ENCODE measurements at regions not wholly inside any gene's neighbourhood (a gene's known extent, or its start where the extent isn't known, plus 50 kb on each side); places are given as distances from the start of the nearest gene placed in this dataset.
"Not testable (repeated sequence)": the region's sequence is repeated elsewhere in the genome, so short reads cannot be mapped to it uniquely, and the experiment has no call there.

- in situ Hi-C loops (cut with HindIII; ENCODE audit: low pct_ligation_motif_present, low sequenced_read_pairs) = no loop called here
- TF ChIP-seq, protein P1, sequence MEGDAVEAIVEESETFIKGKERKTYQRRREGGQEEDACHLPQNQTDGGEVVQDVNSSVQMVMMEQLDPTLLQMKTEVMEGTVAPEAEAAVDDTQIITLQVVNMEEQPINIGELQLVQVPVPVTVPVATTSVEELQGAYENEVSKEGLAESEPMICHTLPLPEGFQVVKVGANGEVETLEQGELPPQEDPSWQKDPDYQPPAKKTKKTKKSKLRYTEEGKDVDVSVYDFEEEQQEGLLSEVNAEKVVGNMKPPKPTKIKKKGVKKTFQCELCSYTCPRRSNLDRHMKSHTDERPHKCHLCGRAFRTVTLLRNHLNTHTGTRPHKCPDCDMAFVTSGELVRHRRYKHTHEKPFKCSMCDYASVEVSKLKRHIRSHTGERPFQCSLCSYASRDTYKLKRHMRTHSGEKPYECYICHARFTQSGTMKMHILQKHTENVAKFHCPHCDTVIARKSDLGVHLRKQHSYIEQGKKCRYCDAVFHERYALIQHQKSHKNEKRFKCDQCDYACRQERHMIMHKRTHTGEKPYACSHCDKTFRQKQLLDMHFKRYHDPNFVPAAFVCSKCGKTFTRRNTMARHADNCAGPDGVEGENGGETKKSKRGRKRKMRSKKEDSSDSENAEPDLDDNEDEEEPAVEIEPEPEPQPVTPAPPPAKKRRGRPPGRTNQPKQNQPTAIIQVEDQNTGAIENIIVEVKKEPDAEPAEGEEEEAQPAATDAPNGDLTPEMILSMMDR (IDR thresholded peaks at IDR 0.05; ENCODE audit: low read depth, low read length, missing control alignments) = no peak
- no peaks in the 10 kb centered on the region for H3K36me3 ChIP-seq (replicated peaks)
- no peaks in the 10 kb centered on the region for H3K27me3 ChIP-seq (replicated peaks)
- no peak for DNase-seq
- H3K27ac ChIP-seq = no peak overlapping the region
- H3K4me3 ChIP-seq (ENCODE audit: low read depth, low read length) = no peak overlapping the region
Measured at GRCh38 chr1:4485398-4485797, 169.0 kb upstream of the AJAP1 start.

- TF ChIP-seq, protein P1 (IDR thresholded peaks at IDR 0.05; ENCODE audit: low read depth, low read length, missing control alignments) = no peak
- no peaks in the 10 kb centered on the region for H3K27me3 ChIP-seq (replicated peaks)
- no peak for DNase-seq
- in situ Hi-C loops (cut with HindIII; ENCODE audit: low pct_ligation_motif_present, low sequenced_read_pairs) = no loop called here
- H3K4me3 ChIP-seq (ENCODE audit: low read depth, low read length) = no peak overlapping the region
- no peak overlapping the region for H3K27ac ChIP-seq
- H3K36me3 ChIP-seq (replicated peaks) = no peaks in the 10 kb centered on the region
Measured at GRCh38 chr1:4485878-4486277, 168.5 kb upstream of the AJAP1 start.

DNA sequence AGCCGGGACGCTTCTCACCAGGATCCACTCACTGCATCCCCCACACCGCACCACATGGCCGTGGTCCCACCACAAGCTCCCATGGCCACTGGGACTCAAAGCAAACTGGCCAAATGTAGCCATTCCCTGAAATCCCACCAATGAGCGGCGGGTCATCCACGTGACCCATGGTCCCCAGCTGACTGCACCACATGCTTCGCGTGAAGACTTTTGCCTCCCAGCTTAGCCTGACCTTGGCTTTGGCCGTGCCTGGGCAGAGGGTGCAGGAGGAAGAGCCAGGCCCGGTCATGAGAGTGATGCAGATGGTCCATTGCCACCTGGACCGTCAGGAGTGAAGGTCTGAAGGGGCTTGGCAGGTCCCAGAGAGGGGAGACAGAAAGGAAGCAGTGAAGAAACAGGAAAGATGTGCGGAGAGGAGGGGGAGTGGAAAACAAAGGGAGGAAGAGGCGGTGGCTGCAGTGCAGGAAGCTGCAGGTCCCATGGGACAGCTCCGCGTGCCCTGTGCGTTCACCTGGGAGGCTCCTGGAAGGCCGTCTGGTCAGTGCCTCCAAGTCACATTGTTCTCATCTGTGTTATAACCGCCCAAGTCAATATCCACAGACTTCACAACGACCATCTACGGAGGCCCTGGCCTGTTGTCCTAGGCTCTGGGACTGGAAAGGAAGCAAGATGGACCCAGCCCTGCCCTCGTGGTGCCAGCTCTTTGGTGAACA, 167.8 kb upstream of the AJAP1 start:
- in situ Hi-C loops (cut with HindIII; ENCODE audit: low pct_ligation_motif_present, low sequenced_read_pairs) = no loop called here
- Histone ChIP-seq H3K27me3 (replicated peaks) (no peaks in the 10 kb centered on the region), H3K36me3 (replicated peaks) (no peaks in the 10 kb centered on the region), H3K4me3 (ENCODE audit: low read depth, low read length) (no peak overlapping the region), H3K27ac (no peak overlapping the region)
- TF ChIP-seq, protein P1 (IDR thresholded peaks at IDR 0.05; ENCODE audit: low read depth, low read length, missing control alignments) = no peak
- no peak for DNase-seq

GRCh38 chr1:4488018-4488417, 166.4 kb upstream of the AJAP1 start:
- in situ Hi-C loops (cut with HindIII; ENCODE audit: low pct_ligation_motif_present, low sequenced_read_pairs) = no loop called here
- Histone ChIP-seq H3K4me3 (ENCODE audit: low read depth, low read length) (no peak overlapping the region), H3K27me3 (replicated peaks) (no peaks in the 10 kb centered on the region), H3K27ac (no peak overlapping the region), H3K36me3 (replicated peaks) (no peaks in the 10 kb centered on the region)
- DNase-seq = no peak
- TF ChIP-seq, protein P1 (IDR thresholded peaks at IDR 0.05; ENCODE audit: low read depth, low read length, missing control alignments) = no peak

DNA sequence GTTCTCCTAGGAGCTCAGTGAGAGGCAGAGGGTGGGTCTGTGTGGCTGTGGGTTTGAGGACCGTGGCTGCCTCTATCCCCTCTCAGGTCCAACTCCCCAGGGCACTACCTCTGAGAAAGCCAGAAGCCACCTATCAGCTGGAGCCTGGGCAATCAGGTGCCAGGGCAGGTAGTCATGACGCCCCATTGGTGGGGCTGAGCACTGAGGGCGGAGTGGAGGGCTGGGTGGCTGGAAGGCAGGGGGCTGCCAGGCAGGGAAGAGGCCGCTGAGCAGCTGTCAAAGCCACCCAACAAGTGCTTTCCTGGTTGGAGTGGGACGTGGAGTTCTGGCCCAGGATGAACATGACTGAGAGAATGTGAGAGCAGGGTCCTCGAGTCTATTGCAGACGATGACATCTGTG, 164.9 kb upstream of the AJAP1 start:
- in situ Hi-C loops (cut with HindIII; ENCODE audit: low pct_ligation_motif_present, low sequenced_read_pairs) = no loop called here
- Histone ChIP-seq H3K27ac (no peak overlapping the region), H3K4me3 (ENCODE audit: low read depth, low read length) (no peak overlapping the region), H3K36me3 (replicated peaks) (no peaks in the 10 kb centered on the region), H3K27me3 (replicated peaks) (no peaks in the 10 kb centered on the region)
- TF ChIP-seq, protein P1 (IDR thresholded peaks at IDR 0.05; ENCODE audit: low read depth, low read length, missing control alignments) = no peak
- DNase-seq = no peak

DNA sequence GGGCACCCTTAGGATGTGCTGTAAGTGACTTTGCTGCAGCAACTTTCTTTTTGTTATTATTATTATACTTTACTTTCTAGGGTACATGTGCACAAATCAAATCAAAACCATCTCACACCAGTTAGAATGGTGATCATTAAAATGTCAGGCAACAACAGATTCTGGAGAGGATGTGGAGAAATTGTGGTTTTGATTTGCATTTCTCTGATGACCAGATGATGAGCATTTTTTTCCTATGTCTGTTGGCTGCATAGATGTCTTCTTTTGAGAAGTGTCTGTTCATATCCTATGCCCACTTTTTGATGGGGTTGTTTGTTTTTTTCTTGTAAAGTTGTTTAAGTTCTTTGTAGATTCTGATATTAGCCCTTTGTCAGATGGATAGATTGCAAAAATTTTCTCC, 164.4 kb upstream of the AJAP1 start:
- DNase-seq; H3K36me3 ChIP-seq (replicated peaks); in situ Hi-C loops (cut with HindIII; ENCODE audit: low pct_ligation_motif_present, low sequenced_read_pairs); H3K27me3 ChIP-seq (replicated peaks); H3K27ac ChIP-seq; H3K4me3 ChIP-seq (ENCODE audit: low read depth, low read length): not testable (repeated sequence)

Measured in brain microvascular endothelial cell (primary cell).